WTC11 (cell line): ENCODE measurements at regions not wholly inside any gene's neighbourhood (a gene's known extent, or its start where the extent isn't known, plus 50 kb on each side); places are given as distances from the start of the nearest gene placed in this dataset.

Source experiments
- ATAC-seq: fragments of 200-7000 bp; cut with Tn5 transposase; 2 replicates; pipeline ENCODE4 v1.10.0; 2021; ENCODE audit warnings: mild to moderate bottlenecking, moderate library complexity
- CTCF ChIA-PET: fragments of 300-600 bp; sonication (Branson Sonifier 250); formaldehyde crosslinking; loops from one replicate; lab custom pipeline; 2021; ENCODE audit warnings: antibody characterized with exemption; lab: Charles Lee
- POLR2A ChIA-PET: fragments of 350-600 bp; sonication (Branson Sonifier 250); formaldehyde crosslinking; loops from one replicate; lab custom pipeline; 2021; ENCODE audit warnings: antibody characterized with exemption; lab: Charles Lee
- DNase-seq: peaks from one replicate; pipeline ENCODE4 v3.0.0; 2021; ENCODE audit warnings: low spot score
- H3K27ac Mint-ChIP-seq: 2 replicates; pipeline ENCODE4 v1.8.0; 2021; ENCODE audit warnings: mixed read lengths
- H3K27me3 Mint-ChIP-seq: 2 replicates; pipeline ENCODE4 v1.8.0; 2021; ENCODE audit warnings: low read depth, mild to moderate bottlenecking, moderate library complexity, mixed read lengths
- H3K36me3 Mint-ChIP-seq: 2 replicates; pipeline ENCODE4 v1.8.0; 2021; ENCODE audit warnings: mixed read lengths
- H3K4me1 Mint-ChIP-seq: 2 replicates; pipeline ENCODE4 v1.8.0; 2022; ENCODE audit warnings: mixed read lengths
- H3K4me3 Mint-ChIP-seq: 2 replicates; pipeline ENCODE4 v1.8.0; 2021; ENCODE audit warnings: mild to moderate bottlenecking, moderate library complexity, mixed read lengths
- H3K9me3 Mint-ChIP-seq: 2 replicates; pipeline ENCODE4 v1.8.0; 2021; ENCODE audit warnings: mixed read lengths
- CBFB ChIP-seq: sonication (generic); formaldehyde crosslinking; IDR thresholded peaks from 2 replicates; pipeline ENCODE4 v1.8.1; 2022; ENCODE audit warnings: mild to moderate bottlenecking, low read depth, missing genetic modification reagents
- CDX4 ChIP-seq: fragments of 250-450 bp; sonication (Bioruptor Pico); IDR thresholded peaks from 2 replicates; pipeline ENCODE4 v1.9.0; 2021; ENCODE audit warnings: moderate library complexity, mild to moderate bottlenecking, inconsistent platforms, borderline replicate concordance
- FOXJ3 ChIP-seq: sonication (generic); formaldehyde crosslinking; IDR thresholded peaks from 2 replicates; pipeline ENCODE4 v1.9.0; 2021; ENCODE audit warnings: missing genetic modification reagents, mild to moderate bottlenecking, borderline replicate concordance
- GABPB1 ChIP-seq: sonication (generic); formaldehyde crosslinking; IDR thresholded peaks from 2 replicates; pipeline ENCODE4 v1.8.1; 2023; ENCODE audit warnings: mild to moderate bottlenecking, missing genetic modification reagents
- JUN ChIP-seq: sonication (generic); formaldehyde crosslinking; IDR thresholded peaks from 2 replicates; pipeline ENCODE4 v1.8.0; 2023; ENCODE audit warnings: mild to moderate bottlenecking, missing genetic modification reagents
- KAT7 ChIP-seq: sonication (generic); formaldehyde crosslinking; IDR thresholded peaks from 2 replicates; pipeline ENCODE4 v1.8.1; 2023; ENCODE audit warnings: missing genetic modification reagents, mild to moderate bottlenecking, borderline replicate concordance
- MAX ChIP-seq: sonication (generic); formaldehyde crosslinking; IDR thresholded peaks from 2 replicates; pipeline ENCODE4 v1.8.0; 2022; ENCODE audit warnings: mild to moderate bottlenecking, missing genetic modification reagents
- MLX ChIP-seq: sonication (generic); formaldehyde crosslinking; IDR thresholded peaks from 2 replicates; pipeline ENCODE4 v1.8.1; 2023; ENCODE audit warnings: mild to moderate bottlenecking, missing genetic modification reagents, moderate library complexity
- OVOL2 ChIP-seq: fragments of 250-450 bp; sonication (Bioruptor Pico); IDR thresholded peaks from 2 replicates; pipeline ENCODE4 v1.9.0; 2021; ENCODE audit warnings: mild to moderate bottlenecking, borderline replicate concordance
- ZMAT4 ChIP-seq: fragments of 250-450 bp; sonication (Bioruptor Pico); IDR thresholded peaks from 2 replicates; pipeline ENCODE4 v1.9.0; 2021; ENCODE audit warnings: mild to moderate bottlenecking
- ZNF121 ChIP-seq: sonication (generic); formaldehyde crosslinking; IDR thresholded peaks from 2 replicates; pipeline ENCODE4 v1.8.0; 2023; ENCODE audit warnings: missing genetic modification reagents
- ZNF317 ChIP-seq: sonication (generic); formaldehyde crosslinking; IDR thresholded peaks from 2 replicates; pipeline ENCODE4 v1.8.1; 2023; ENCODE audit warnings: low read depth, mild to moderate bottlenecking, moderate library complexity, missing genetic modification reagents, borderline replicate concordance
- TF ChIP-seq, protein P1 (sequence below): sonication (generic); formaldehyde crosslinking; conservative IDR thresholded peaks from 2 replicates; pipeline ENCODE4 v1.8.1; 2023; ENCODE audit warnings: mild to moderate bottlenecking, low read depth, missing genetic modification reagents, moderate library complexity
- TF ChIP-seq, protein P2 (sequence below): sonication (generic); formaldehyde crosslinking; IDR thresholded peaks from 2 replicates; pipeline ENCODE4 v1.8.1; 2022; ENCODE audit warnings: low read depth, missing genetic modification reagents, borderline replicate concordance
- TF ChIP-seq, protein P3 (sequence below): sonication (generic); formaldehyde crosslinking; IDR thresholded peaks from 2 replicates; pipeline ENCODE4 v1.8.1; 2022; ENCODE audit warnings: missing genetic modification reagents, borderline replicate concordance
- TF ChIP-seq, protein P4 (sequence below): sonication (generic); formaldehyde crosslinking; IDR thresholded peaks from 2 replicates; pipeline ENCODE4 v1.8.0; 2022; ENCODE audit warnings: mild to moderate bottlenecking, missing genetic modification reagents
- TF ChIP-seq, protein P5 (sequence below): sonication (generic); formaldehyde crosslinking; IDR thresholded peaks from 2 replicates; pipeline ENCODE4 v1.8.0; 2023; ENCODE audit warnings: missing genetic modification reagents, mild to moderate bottlenecking, borderline replicate concordance

GRCh38 chr4:106670976-106671375, 302.4 kb upstream of the GIMD1 start:
- H3K4me3 Mint-ChIP-seq = no peak overlapping the region
- POLR2A ChIA-PET = no interaction called here
- H3K27me3 Mint-ChIP-seq = no peaks in the 10 kb centered on the region
- peaks cover 4% of the 10 kb centered on the region; the same call in 1 of the 2 replicates for H3K4me1 Mint-ChIP-seq
- H3K9me3 Mint-ChIP-seq = peaks cover 25% of the 10 kb centered on the region
- H3K36me3 Mint-ChIP-seq = peaks cover 5% of the 10 kb centered on the region; the same call in 1 of the 2 replicates
- no peak overlapping the region for H3K27ac Mint-ChIP-seq
- no peak for DNase-seq
- TF ChIP-seq GABPB1 (no peak), JUN (CRISPR knock-in tag) (no peak), CDX4 (CRISPR knock-in tag) (no peak), FOXJ3 (no peak), OVOL2 (no peak), ZMAT4 (no peak), MAX (CRISPR knock-in tag) (no peak), KAT7 (CRISPR knock-in tag) (no peak), ZNF317 (CRISPR knock-in tag) (no peak), MLX (CRISPR knock-in tag) (no peak), CBFB (CRISPR knock-in tag) (no peak), ZNF121 (CRISPR knock-in tag) (no peak)
- TF ChIP-seq, protein P1, sequence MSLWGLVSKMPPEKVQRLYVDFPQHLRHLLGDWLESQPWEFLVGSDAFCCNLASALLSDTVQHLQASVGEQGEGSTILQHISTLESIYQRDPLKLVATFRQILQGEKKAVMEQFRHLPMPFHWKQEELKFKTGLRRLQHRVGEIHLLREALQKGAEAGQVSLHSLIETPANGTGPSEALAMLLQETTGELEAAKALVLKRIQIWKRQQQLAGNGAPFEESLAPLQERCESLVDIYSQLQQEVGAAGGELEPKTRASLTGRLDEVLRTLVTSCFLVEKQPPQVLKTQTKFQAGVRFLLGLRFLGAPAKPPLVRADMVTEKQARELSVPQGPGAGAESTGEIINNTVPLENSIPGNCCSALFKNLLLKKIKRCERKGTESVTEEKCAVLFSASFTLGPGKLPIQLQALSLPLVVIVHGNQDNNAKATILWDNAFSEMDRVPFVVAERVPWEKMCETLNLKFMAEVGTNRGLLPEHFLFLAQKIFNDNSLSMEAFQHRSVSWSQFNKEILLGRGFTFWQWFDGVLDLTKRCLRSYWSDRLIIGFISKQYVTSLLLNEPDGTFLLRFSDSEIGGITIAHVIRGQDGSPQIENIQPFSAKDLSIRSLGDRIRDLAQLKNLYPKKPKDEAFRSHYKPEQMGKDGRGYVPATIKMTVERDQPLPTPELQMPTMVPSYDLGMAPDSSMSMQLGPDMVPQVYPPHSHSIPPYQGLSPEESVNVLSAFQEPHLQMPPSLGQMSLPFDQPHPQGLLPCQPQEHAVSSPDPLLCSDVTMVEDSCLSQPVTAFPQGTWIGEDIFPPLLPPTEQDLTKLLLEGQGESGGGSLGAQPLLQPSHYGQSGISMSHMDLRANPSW (CRISPR knock-in tag) = no peak
- TF ChIP-seq, protein P2, sequence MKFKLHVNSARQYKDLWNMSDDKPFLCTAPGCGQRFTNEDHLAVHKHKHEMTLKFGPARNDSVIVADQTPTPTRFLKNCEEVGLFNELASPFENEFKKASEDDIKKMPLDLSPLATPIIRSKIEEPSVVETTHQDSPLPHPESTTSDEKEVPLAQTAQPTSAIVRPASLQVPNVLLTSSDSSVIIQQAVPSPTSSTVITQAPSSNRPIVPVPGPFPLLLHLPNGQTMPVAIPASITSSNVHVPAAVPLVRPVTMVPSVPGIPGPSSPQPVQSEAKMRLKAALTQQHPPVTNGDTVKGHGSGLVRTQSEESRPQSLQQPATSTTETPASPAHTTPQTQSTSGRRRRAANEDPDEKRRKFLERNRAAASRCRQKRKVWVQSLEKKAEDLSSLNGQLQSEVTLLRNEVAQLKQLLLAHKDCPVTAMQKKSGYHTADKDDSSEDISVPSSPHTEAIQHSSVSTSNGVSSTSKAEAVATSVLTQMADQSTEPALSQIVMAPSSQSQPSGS (CRISPR knock-in tag) = no peak
- TF ChIP-seq, protein P3, sequence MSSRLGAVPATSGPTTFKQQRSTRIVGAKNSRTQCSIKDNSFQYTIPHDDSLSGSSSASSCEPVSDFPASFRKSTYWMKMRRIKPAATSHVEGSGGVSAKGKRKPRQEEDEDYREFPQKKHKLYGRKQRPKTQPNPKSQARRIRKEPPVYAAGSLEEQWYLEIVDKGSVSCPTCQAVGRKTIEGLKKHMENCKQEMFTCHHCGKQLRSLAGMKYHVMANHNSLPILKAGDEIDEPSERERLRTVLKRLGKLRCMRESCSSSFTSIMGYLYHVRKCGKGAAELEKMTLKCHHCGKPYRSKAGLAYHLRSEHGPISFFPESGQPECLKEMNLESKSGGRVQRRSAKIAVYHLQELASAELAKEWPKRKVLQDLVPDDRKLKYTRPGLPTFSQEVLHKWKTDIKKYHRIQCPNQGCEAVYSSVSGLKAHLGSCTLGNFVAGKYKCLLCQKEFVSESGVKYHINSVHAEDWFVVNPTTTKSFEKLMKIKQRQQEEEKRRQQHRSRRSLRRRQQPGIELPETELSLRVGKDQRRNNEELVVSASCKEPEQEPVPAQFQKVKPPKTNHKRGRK (CRISPR knock-in tag) = no peak
- TF ChIP-seq, protein P4, sequence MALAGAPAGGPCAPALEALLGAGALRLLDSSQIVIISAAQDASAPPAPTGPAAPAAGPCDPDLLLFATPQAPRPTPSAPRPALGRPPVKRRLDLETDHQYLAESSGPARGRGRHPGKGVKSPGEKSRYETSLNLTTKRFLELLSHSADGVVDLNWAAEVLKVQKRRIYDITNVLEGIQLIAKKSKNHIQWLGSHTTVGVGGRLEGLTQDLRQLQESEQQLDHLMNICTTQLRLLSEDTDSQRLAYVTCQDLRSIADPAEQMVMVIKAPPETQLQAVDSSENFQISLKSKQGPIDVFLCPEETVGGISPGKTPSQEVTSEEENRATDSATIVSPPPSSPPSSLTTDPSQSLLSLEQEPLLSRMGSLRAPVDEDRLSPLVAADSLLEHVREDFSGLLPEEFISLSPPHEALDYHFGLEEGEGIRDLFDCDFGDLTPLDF (CRISPR knock-in tag) = no peak
- TF ChIP-seq, protein P5, sequence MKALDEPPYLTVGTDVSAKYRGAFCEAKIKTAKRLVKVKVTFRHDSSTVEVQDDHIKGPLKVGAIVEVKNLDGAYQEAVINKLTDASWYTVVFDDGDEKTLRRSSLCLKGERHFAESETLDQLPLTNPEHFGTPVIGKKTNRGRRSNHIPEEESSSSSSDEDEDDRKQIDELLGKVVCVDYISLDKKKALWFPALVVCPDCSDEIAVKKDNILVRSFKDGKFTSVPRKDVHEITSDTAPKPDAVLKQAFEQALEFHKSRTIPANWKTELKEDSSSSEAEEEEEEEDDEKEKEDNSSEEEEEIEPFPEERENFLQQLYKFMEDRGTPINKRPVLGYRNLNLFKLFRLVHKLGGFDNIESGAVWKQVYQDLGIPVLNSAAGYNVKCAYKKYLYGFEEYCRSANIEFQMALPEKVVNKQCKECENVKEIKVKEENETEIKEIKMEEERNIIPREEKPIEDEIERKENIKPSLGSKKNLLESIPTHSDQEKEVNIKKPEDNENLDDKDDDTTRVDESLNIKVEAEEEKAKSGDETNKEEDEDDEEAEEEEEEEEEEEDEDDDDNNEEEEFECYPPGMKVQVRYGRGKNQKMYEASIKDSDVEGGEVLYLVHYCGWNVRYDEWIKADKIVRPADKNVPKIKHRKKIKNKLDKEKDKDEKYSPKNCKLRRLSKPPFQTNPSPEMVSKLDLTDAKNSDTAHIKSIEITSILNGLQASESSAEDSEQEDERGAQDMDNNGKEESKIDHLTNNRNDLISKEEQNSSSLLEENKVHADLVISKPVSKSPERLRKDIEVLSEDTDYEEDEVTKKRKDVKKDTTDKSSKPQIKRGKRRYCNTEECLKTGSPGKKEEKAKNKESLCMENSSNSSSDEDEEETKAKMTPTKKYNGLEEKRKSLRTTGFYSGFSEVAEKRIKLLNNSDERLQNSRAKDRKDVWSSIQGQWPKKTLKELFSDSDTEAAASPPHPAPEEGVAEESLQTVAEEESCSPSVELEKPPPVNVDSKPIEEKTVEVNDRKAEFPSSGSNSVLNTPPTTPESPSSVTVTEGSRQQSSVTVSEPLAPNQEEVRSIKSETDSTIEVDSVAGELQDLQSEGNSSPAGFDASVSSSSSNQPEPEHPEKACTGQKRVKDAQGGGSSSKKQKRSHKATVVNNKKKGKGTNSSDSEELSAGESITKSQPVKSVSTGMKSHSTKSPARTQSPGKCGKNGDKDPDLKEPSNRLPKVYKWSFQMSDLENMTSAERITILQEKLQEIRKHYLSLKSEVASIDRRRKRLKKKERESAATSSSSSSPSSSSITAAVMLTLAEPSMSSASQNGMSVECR (CRISPR knock-in tag) = no peak
- no peak for ATAC-seq
- CTCF ChIA-PET = no interaction called here
